ENCODE measurements at regions not wholly inside any gene's neighbourhood (a gene's known extent, or its start where the extent isn't known, plus 50 kb on each side); places are given as distances from the start of the nearest gene placed in this dataset.

- no peak for TF ChIP-seq CTCF (IDR thresholded peaks at IDR 0.05)
Observed at GRCh38 chr10:109723305-109723704, 200.0 kb downstream of the XPNPEP1 start.

GRCh38 chr10:109721453-109722064 is 201.8 kb downstream of the XPNPEP1 start:
- no peak for TF ChIP-seq CTCF (IDR thresholded peaks at IDR 0.05)

GRCh38 chr10:109706026-109706560 is 217.2 kb downstream of the XPNPEP1 start:
- no peak for TF ChIP-seq CTCF (IDR thresholded peaks at IDR 0.05)

- no peak for TF ChIP-seq CTCF (IDR thresholded peaks at IDR 0.05)
Observed at GRCh38 chr10:109701633-109702215, 221.6 kb downstream of the XPNPEP1 start.

GRCh38 chr10:109698882-109699664 is 224.2 kb downstream of the XPNPEP1 start:
- no peak for TF ChIP-seq CTCF (IDR thresholded peaks at IDR 0.05)

GRCh38 chr10:109698086-109698485 is 225.2 kb downstream of the XPNPEP1 start:
- TF ChIP-seq CTCF (IDR thresholded peaks at IDR 0.05): no peak

GRCh38 chr10:109696981-109697775 is 226.1 kb downstream of the XPNPEP1 start:
- no peak for TF ChIP-seq CTCF (IDR thresholded peaks at IDR 0.05)
